ENCODE measurements at regions not wholly inside any gene's neighbourhood (a gene's known extent, or its start where the extent isn't known, plus 50 kb on each side); places are given as distances from the start of the nearest gene placed in this dataset.

- Histone ChIP-seq H3K4me2 (ENCODE audit: insufficient read depth, low read length, poor library complexity, severe bottlenecking) (no peak overlapping the region), H3K18ac (ENCODE audit: low read length) (no peak overlapping the region), H2BK5ac (ENCODE audit: low read length) (no peak overlapping the region), H2BK15ac (ENCODE audit: low read length) (no peak overlapping the region), H4K8ac (ENCODE audit: low read depth, low read length) (no peak overlapping the region), H3K4ac (ENCODE audit: low read length) (no peak overlapping the region), H2BK12ac (ENCODE audit: low read length) (no peak overlapping the region), H4K91ac (ENCODE audit: low read depth, low read length, poor library complexity) (no peak overlapping the region), H2AFZ (ENCODE audit: low read length) (no peak overlapping the region), H3K36me3 (replicated peaks in 1 of 2; ENCODE audit: control insufficient read depth in 2 of 2, insufficient read depth in 2 of 2, low read length in 2 of 2) (peaks cover 0 to 1% of the 10 kb centered on the region in 2 donors), H3K79me1 (ENCODE audit: low read depth, low read length) (no peaks in the 10 kb centered on the region), H3K27me3 (ENCODE audit: control insufficient read depth in 3 of 3, insufficient read depth in 3 of 3, low read depth in 1 of 3, low read length in 3 of 3) (no peaks in the 10 kb centered on the region), H3K9ac (ENCODE audit: low read depth, low read length, poor library complexity) (no peak overlapping the region), H3K14ac (ENCODE audit: low read length) (no peak overlapping the region), H3K23ac (ENCODE audit: low read depth, low read length, poor library complexity) (no peak overlapping the region), H2AK5ac (ENCODE audit: low read depth, low read length) (no peak overlapping the region), H2BK120ac (ENCODE audit: low read depth, low read length) (no peak overlapping the region), H3K4me1 (ENCODE audit: control insufficient read depth in 2 of 2, insufficient read depth in 1 of 2, low read depth in 1 of 2, low read length in 2 of 2) (no peaks in the 10 kb centered on the region), H3K4me3 (ENCODE audit: low read length in 2 of 2) (no peak overlapping the region), H3K27ac (replicated peaks; ENCODE audit: low read length) (no peak overlapping the region), H3K9me3 (replicated peaks in 1 of 2; ENCODE audit: control insufficient read depth in 2 of 2, insufficient read depth in 1 of 2, low read depth in 1 of 2, low read length in 2 of 2) (peaks cover 0 to 6% of the 10 kb centered on the region in 2 donors)
- WGBS, 2 donors (ENCODE audit: extremely low coverage in 2 of 2, insufficient read length in 2 of 2, insufficient replicate concordance in 1 of 2), result no CpG with 5 or more reads among the region's 3 CpGs
- no peak for DNase-seq (ENCODE audit: low spot score)
Observed at GRCh38 chr18:4582431-4583335, 127.6 kb upstream of the DLGAP1 start.

GRCh38 chr18:4581966-4582365, 126.9 kb upstream of the DLGAP1 start:
- Histone ChIP-seq H3K27ac (replicated peaks; ENCODE audit: low read length) (no peak overlapping the region), H3K36me3 (replicated peaks in 1 of 2; ENCODE audit: control insufficient read depth in 2 of 2, insufficient read depth in 2 of 2, low read length in 2 of 2) (peaks cover 0 to 1% of the 10 kb centered on the region in 2 donors), H2BK12ac (ENCODE audit: low read length) (no peak overlapping the region), H3K18ac (ENCODE audit: low read length) (no peak overlapping the region), H3K4me1 (ENCODE audit: control insufficient read depth in 2 of 2, insufficient read depth in 1 of 2, low read depth in 1 of 2, low read length in 2 of 2) (no peaks in the 10 kb centered on the region), H2BK5ac (ENCODE audit: low read length) (no peak overlapping the region), H3K23ac (ENCODE audit: low read depth, low read length, poor library complexity) (no peak overlapping the region), H3K9ac (ENCODE audit: low read depth, low read length, poor library complexity) (no peak overlapping the region), H3K27me3 (ENCODE audit: control insufficient read depth in 3 of 3, insufficient read depth in 3 of 3, low read depth in 1 of 3, low read length in 3 of 3) (no peaks in the 10 kb centered on the region), H3K79me1 (ENCODE audit: low read depth, low read length) (no peaks in the 10 kb centered on the region), H3K4ac (ENCODE audit: low read length) (no peak overlapping the region), H3K4me2 (ENCODE audit: insufficient read depth, low read length, poor library complexity, severe bottlenecking) (no peak overlapping the region), H4K8ac (ENCODE audit: low read depth, low read length) (no peak overlapping the region), H2BK15ac (ENCODE audit: low read length) (no peak overlapping the region), H3K9me3 (replicated peaks in 1 of 2; ENCODE audit: control insufficient read depth in 2 of 2, insufficient read depth in 1 of 2, low read depth in 1 of 2, low read length in 2 of 2) (peaks cover 0 to 7% of the 10 kb centered on the region in 2 donors), H4K91ac (ENCODE audit: low read depth, low read length, poor library complexity) (no peak overlapping the region), H2AFZ (ENCODE audit: low read length) (no peak overlapping the region), H2AK5ac (ENCODE audit: low read depth, low read length) (no peak overlapping the region), H2BK120ac (ENCODE audit: low read depth, low read length) (no peak overlapping the region), H3K14ac (ENCODE audit: low read length) (no peak overlapping the region), H3K4me3 (ENCODE audit: low read length in 2 of 2) (no peak overlapping the region)
- no CpG with 5 or more reads among the region's 2 CpGs for WGBS, 2 donors (ENCODE audit: extremely low coverage in 2 of 2, insufficient read length in 2 of 2, insufficient replicate concordance in 1 of 2)
- DNase-seq (ENCODE audit: low spot score), result peak; percentile 49

- Histone ChIP-seq H4K91ac (ENCODE audit: low read depth, low read length, poor library complexity) (no peak overlapping the region), H2BK12ac (ENCODE audit: low read length) (no peak overlapping the region), H3K23ac (ENCODE audit: low read depth, low read length, poor library complexity) (no peak overlapping the region), H3K27me3 (ENCODE audit: control insufficient read depth in 3 of 3, insufficient read depth in 3 of 3, low read depth in 1 of 3, low read length in 3 of 3) (no peaks in the 10 kb centered on the region), H2BK5ac (ENCODE audit: low read length) (no peak overlapping the region), H2BK120ac (ENCODE audit: low read depth, low read length) (no peak overlapping the region), H3K18ac (ENCODE audit: low read length) (no peak overlapping the region), H3K9ac (ENCODE audit: low read depth, low read length, poor library complexity) (no peak overlapping the region), H3K27ac (replicated peaks; ENCODE audit: low read length) (no peak overlapping the region), H3K9me3 (replicated peaks in 1 of 2; ENCODE audit: control insufficient read depth in 2 of 2, insufficient read depth in 1 of 2, low read depth in 1 of 2, low read length in 2 of 2) (peaks cover 0 to 13% of the 10 kb centered on the region in 2 donors), H2AFZ (ENCODE audit: low read length) (no peak overlapping the region), H3K14ac (ENCODE audit: low read length) (no peak overlapping the region), H3K4me3 (ENCODE audit: low read length in 2 of 2) (no peak overlapping the region), H4K8ac (ENCODE audit: low read depth, low read length) (no peak overlapping the region), H3K36me3 (replicated peaks in 1 of 2; ENCODE audit: control insufficient read depth in 2 of 2, insufficient read depth in 2 of 2, low read length in 2 of 2) (peaks cover 0 to 1% of the 10 kb centered on the region in 2 donors), H3K4ac (ENCODE audit: low read length) (no peak overlapping the region), H3K4me2 (ENCODE audit: insufficient read depth, low read length, poor library complexity, severe bottlenecking) (no peak overlapping the region), H3K4me1 (ENCODE audit: control insufficient read depth in 2 of 2, insufficient read depth in 1 of 2, low read depth in 1 of 2, low read length in 2 of 2) (no peaks in the 10 kb centered on the region), H2AK5ac (ENCODE audit: low read depth, low read length) (no peak overlapping the region), H3K79me1 (ENCODE audit: low read depth, low read length) (no peaks in the 10 kb centered on the region), H2BK15ac (ENCODE audit: low read length) (no peak overlapping the region)
- no CpG with 5 or more reads among the region's 5 CpGs for WGBS, 2 donors (ENCODE audit: extremely low coverage in 2 of 2, insufficient read length in 2 of 2, insufficient replicate concordance in 1 of 2)
- no peak for DNase-seq (ENCODE audit: low spot score)
Observed at GRCh38 chr18:4578449-4578848, 123.3 kb upstream of the DLGAP1 start.

- WGBS, 2 donors (ENCODE audit: extremely low coverage in 2 of 2, insufficient read length in 2 of 2, insufficient replicate concordance in 1 of 2), result no CpG with 5 or more reads among the region's 3 CpGs
- Histone ChIP-seq H4K91ac (ENCODE audit: low read depth, low read length, poor library complexity) (no peak overlapping the region), H2BK15ac (ENCODE audit: low read length) (no peak overlapping the region), H2AFZ (ENCODE audit: low read length) (no peak overlapping the region), H3K23ac (ENCODE audit: low read depth, low read length, poor library complexity) (no peak overlapping the region), H3K18ac (ENCODE audit: low read length) (no peak overlapping the region), H3K4me3 (ENCODE audit: low read length in 2 of 2) (no peak overlapping the region), H3K4me1 (ENCODE audit: control insufficient read depth in 2 of 2, insufficient read depth in 1 of 2, low read depth in 1 of 2, low read length in 2 of 2) (no peaks in the 10 kb centered on the region), H3K36me3 (replicated peaks in 1 of 2; ENCODE audit: control insufficient read depth in 2 of 2, insufficient read depth in 2 of 2, low read length in 2 of 2) (peaks cover 0 to 1% of the 10 kb centered on the region in 2 donors), H2AK5ac (ENCODE audit: low read depth, low read length) (no peak overlapping the region), H2BK5ac (ENCODE audit: low read length) (no peak overlapping the region), H2BK12ac (ENCODE audit: low read length) (no peak overlapping the region), H3K79me1 (ENCODE audit: low read depth, low read length) (no peaks in the 10 kb centered on the region), H3K4ac (ENCODE audit: low read length) (no peak overlapping the region), H3K9ac (ENCODE audit: low read depth, low read length, poor library complexity) (no peak overlapping the region), H3K9me3 (replicated peaks in 1 of 2; ENCODE audit: control insufficient read depth in 2 of 2, insufficient read depth in 1 of 2, low read depth in 1 of 2, low read length in 2 of 2) (peaks cover 0 to 13% of the 10 kb centered on the region in 2 donors), H3K4me2 (ENCODE audit: insufficient read depth, low read length, poor library complexity, severe bottlenecking) (no peak overlapping the region), H2BK120ac (ENCODE audit: low read depth, low read length) (no peak overlapping the region), H3K14ac (ENCODE audit: low read length) (no peak overlapping the region), H3K27me3 (ENCODE audit: control insufficient read depth in 3 of 3, insufficient read depth in 3 of 3, low read depth in 1 of 3, low read length in 3 of 3) (no peaks in the 10 kb centered on the region), H4K8ac (ENCODE audit: low read depth, low read length) (no peak overlapping the region), H3K27ac (replicated peaks; ENCODE audit: low read length) (no peak overlapping the region)
- no peak for DNase-seq (ENCODE audit: low spot score)
Observed at GRCh38 chr18:4573735-4574134, 118.6 kb upstream of the DLGAP1 start.

Data from neuronal stem cell (in vitro differentiated cells).